ENCODE measurements at regions not wholly inside any gene's neighbourhood (a gene's known extent, or its start where the extent isn't known, plus 50 kb on each side); places are given as distances from the start of the nearest gene placed in this dataset.
A peak's percentile ranks its signal among the peaks of the same experiment; 100 is the strongest.

DNA sequence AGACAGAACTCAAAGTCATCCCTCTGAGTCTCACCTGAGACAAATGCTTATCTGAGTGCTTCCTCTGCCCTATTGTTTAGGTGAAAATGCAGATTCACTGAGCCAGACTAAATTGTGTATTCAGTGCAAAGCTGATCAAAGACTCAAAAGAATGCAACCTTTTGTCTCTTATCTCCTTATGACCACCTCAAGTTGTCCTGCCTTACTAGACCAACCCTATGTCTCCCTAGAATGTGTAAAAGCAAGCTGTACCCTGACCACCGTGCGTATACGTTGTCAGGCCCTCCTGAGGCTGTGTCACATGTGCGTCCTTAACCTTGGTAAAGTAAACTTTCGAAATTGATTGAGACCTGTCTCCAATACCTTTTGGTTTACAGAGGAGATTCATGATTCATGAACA, 63.6 kb upstream of the SH3RF1 start:
- Histone ChIP-seq H3K27ac (ENCODE audit: low read depth, low read length) (no peak overlapping the region), H3K9me3 (ENCODE audit: insufficient read depth in 2 of 2, low read depth in 1 of 2, low read length in 1 of 2) (peaks cover 0 to 3% of the 10 kb centered on the region in 2 experiments; a peak in 1 of 4 replicates), H3K9ac (replicated peaks in 1 of 4; ENCODE audit: extremely low read depth in 1 of 4, low read depth in 3 of 4, low read length in 3 of 4) (no peak overlapping the region), H3K27me3 (replicated peaks in 1 of 4; ENCODE audit: control insufficient read depth in 3 of 4, extremely low read depth in 1 of 4, insufficient read depth in 3 of 4, low read length in 3 of 4) (peaks cover 0 to 1% (median 0%) of the 10 kb centered on the region in 4 experiments; a peak in 1 of 7 replicates), H3K4me3 (ENCODE audit: extremely low read depth in 1 of 4, insufficient read depth in 2 of 4, low read depth in 3 of 4, low read length in 4 of 4) (no peak overlapping the region), H2AK5ac (ENCODE audit: low read depth, low read length) (no peak overlapping the region; the same call in 1 of the 2 replicates), H2BK15ac (ENCODE audit: low read length) (no peak overlapping the region), H2BK12ac (ENCODE audit: low read depth, low read length) (peak overlapping the region; percentile 45; the same call in 1 of the 2 replicates), H3K36me3 (ENCODE audit: control insufficient read depth in 2 of 4, insufficient read depth in 4 of 4, low read length in 3 of 4) (no peaks in the 10 kb centered on the region), H2BK120ac (replicated peaks; ENCODE audit: low read depth, low read length) (peak overlapping the region; percentile 38), H3K79me1 (ENCODE audit: low read depth, low read length) (no peaks in the 10 kb centered on the region), H3K14ac (ENCODE audit: insufficient read length) (no peak overlapping the region), H4K8ac (ENCODE audit: extremely low read depth, insufficient read depth, low read length) (no peak overlapping the region), H3K23ac (ENCODE audit: insufficient read length) (no peak overlapping the region), H3K56ac (replicated peaks; ENCODE audit: insufficient read length, low read depth, low read length) (no peak overlapping the region), H4K5ac (ENCODE audit: insufficient read length, low read depth, low read length) (no peak overlapping the region), H3K4ac (replicated peaks; ENCODE audit: insufficient read length, low read depth, low read length) (no peak overlapping the region), H3K23me2 (ENCODE audit: low read depth, low read length) (no peaks in the 10 kb centered on the region), H2BK5ac (ENCODE audit: low read depth, low read length) (peak overlapping the region; percentile 18; the same call in 1 of the 2 replicates), H2AFZ (ENCODE audit: low read length) (no peak overlapping the region), H4K91ac (replicated peaks; ENCODE audit: insufficient read length, low read length) (no peak overlapping the region), H4K20me1 (replicated peaks in 1 of 2; ENCODE audit: control insufficient read depth in 1 of 2, insufficient read depth in 2 of 2, low read length in 2 of 2) (no peaks in the 10 kb centered on the region), H3K18ac (ENCODE audit: extremely low read depth, low read length) (no peak overlapping the region), H3K79me2 (ENCODE audit: control insufficient read depth in 1 of 2, insufficient read depth in 2 of 2, low read length in 2 of 2) (no peaks in the 10 kb centered on the region), H3K4me2 (ENCODE audit: insufficient read depth in 1 of 2, low read depth in 2 of 2, low read length in 2 of 2) (no peak overlapping the region), H2BK20ac (ENCODE audit: low read length) (0 out of 2 replicates have a peak overlapping the region, but pooled peaks have one; percentile 1), H3K4me1 (replicated peaks in 1 of 4; ENCODE audit: control insufficient read depth in 3 of 4, insufficient read depth in 4 of 4, low read length in 3 of 4) (no peaks in the 10 kb centered on the region)
- POLR2A ChIA-PET (ENCODE audit: partially characterized antibody), result no interaction called here
- FAIRE-seq (no peak), DNase-seq (ENCODE audit: low read depth in 1 of 2, low spot score in 2 of 2) (no peak)
- WGBS, 2 experiments (ENCODE audit: extremely low coverage in 1 of 2, insufficient coverage in 1 of 2, insufficient read length in 1 of 2, insufficient replicate concordance in 2 of 2, low coverage in 1 of 2, low lambda C conversion rate in 2 of 2, missing lambda C conversion rate in 1 of 2), result 85% methylated on average over 5 of the region's 5 CpGs; no CpG with 5 or more reads in 1 of the 2 experiments
- CTCF ChIA-PET (ENCODE audit: partially characterized antibody), result interaction anchor here (1.0 kb wide), 1 partner anchor 218 kb away, joined by 3 read pairs; no protein-coding TSS in a partner anchor
- TF ChIP-seq, protein P1, sequence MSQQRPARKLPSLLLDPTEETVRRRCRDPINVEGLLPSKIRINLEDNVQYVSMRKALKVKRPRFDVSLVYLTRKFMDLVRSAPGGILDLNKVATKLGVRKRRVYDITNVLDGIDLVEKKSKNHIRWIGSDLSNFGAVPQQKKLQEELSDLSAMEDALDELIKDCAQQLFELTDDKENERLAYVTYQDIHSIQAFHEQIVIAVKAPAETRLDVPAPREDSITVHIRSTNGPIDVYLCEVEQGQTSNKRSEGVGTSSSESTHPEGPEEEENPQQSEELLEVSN (IDR thresholded peaks at IDR 0.05), result no peak
- TF ChIP-seq BRCA1 (IDR thresholded peaks at IDR 0.05; ENCODE audit: low read depth, low read length) (no peak), SRF (IDR thresholded peaks at IDR 0.05; ENCODE audit: low read depth, low read length) (no peak), CHD1 (IDR thresholded peaks at IDR 0.05; ENCODE audit: low read depth, low read length) (no peak), JUND (IDR thresholded peaks at IDR 0.05; ENCODE audit: low read length) (no peak), HDAC6 (IDR thresholded peaks at IDR 0.05; ENCODE audit: low read depth, low read length) (no peak), ASH2L (IDR thresholded peaks at IDR 0.05; ENCODE audit: low read length) (no peak), TBP (IDR thresholded peaks at IDR 0.05; ENCODE audit: low read depth, low read length) (no peak), NRF1 (IDR thresholded peaks at IDR 0.05; ENCODE audit: low read depth, low read length) (no peak), CTBP2 (IDR thresholded peaks at IDR 0.05; ENCODE audit: borderline replicate concordance, insufficient read depth, insufficient read length, low read length) (no peak), RNF2 (IDR thresholded peaks at IDR 0.05; ENCODE audit: borderline replicate concordance, low read depth, low read length, missing control alignments, poor library complexity, severe bottlenecking) (no peak), CREB1 (IDR thresholded peaks at IDR 0.05) (no peak), EZH2 (IDR thresholded peaks at IDR 0.05; ENCODE audit: low read depth, low read length, severe bottlenecking) (no peak)
- TF ChIP-seq, protein P2, sequence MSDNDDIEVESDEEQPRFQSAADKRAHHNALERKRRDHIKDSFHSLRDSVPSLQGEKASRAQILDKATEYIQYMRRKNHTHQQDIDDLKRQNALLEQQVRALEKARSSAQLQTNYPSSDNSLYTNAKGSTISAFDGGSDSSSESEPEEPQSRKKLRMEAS (IDR thresholded peaks at IDR 0.05), result no peak
